ENCODE measurements at regions not wholly inside any gene's neighbourhood (a gene's known extent, or its start where the extent isn't known, plus 50 kb on each side); places are given as distances from the start of the nearest gene placed in this dataset.

DNA sequence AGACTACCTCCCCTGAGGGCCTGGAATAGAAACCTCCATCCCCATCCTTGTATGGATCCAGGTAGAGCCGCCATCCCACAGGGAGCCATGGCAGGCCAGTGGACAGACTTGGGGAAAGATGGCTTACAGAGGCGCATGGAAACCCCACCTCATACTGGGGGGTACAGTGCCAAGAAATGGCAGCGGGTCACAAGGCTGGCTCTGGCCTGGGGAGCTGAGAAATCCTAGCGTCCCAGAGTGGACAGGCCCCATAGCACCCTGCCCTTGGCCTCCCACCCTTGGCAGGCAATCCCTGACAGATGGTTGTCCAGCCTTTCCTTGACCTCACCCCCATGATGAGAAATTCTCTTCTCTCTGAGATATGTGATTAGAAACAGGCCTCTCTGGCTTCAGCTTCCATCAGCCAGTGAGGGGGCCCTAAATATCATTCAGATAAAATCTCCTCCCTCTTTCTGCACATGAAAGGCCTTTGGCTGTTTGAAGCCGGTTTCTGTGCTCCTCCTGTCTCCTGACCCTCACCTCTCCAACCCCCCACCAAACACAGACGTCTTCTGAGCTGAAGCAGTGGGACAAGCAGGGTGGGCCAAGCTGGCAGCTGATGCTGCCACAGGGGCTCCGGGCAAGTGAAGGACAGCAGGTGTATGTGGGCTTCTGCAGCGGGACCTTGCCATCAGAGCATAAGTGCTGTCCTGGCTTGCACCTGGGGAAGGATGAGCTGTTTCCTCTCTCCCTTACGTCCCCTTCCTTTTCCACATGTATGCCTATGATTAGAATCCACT is 204.4 kb upstream of the MAMLD1 start:
- TF ChIP-seq, protein P1, sequence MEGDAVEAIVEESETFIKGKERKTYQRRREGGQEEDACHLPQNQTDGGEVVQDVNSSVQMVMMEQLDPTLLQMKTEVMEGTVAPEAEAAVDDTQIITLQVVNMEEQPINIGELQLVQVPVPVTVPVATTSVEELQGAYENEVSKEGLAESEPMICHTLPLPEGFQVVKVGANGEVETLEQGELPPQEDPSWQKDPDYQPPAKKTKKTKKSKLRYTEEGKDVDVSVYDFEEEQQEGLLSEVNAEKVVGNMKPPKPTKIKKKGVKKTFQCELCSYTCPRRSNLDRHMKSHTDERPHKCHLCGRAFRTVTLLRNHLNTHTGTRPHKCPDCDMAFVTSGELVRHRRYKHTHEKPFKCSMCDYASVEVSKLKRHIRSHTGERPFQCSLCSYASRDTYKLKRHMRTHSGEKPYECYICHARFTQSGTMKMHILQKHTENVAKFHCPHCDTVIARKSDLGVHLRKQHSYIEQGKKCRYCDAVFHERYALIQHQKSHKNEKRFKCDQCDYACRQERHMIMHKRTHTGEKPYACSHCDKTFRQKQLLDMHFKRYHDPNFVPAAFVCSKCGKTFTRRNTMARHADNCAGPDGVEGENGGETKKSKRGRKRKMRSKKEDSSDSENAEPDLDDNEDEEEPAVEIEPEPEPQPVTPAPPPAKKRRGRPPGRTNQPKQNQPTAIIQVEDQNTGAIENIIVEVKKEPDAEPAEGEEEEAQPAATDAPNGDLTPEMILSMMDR (conservative IDR thresholded peaks at IDR 0.05 in 1 of 2, IDR thresholded peaks at IDR 0.05 in 1 of 2; ENCODE audit: extremely low read depth in 1 of 2, insufficient read depth in 1 of 2, low read depth in 1 of 2, low read length in 2 of 2), result no peak
- no peak for TF ChIP-seq EZH2 (IDR thresholded peaks at IDR 0.05; ENCODE audit: borderline replicate concordance, low read length)
